Gastroesophageal sphincter (tissue), 3 donors: ENCODE measurements at regions not wholly inside any gene's neighbourhood (a gene's known extent, or its start where the extent isn't known, plus 50 kb on each side); places are given as distances from the start of the nearest gene placed in this dataset.

Source experiments
- EP300 ChIP-seq: sonication (generic); formaldehyde crosslinking; IDR thresholded peaks from one replicate; pipeline ENCODE4 v1.6.1; 2017; ENCODE audit warnings: antibody characterized with exemption, mild to moderate bottlenecking
- POLR2A ChIP-seq, 2 donors: fragments of 450-650 bp; IDR thresholded peaks; one replicate each; pipeline ENCODE4 v1.6.1; 2017; ENCODE audit warnings: antibody characterized with exemption in 2 of 2, mild to moderate bottlenecking in 2 of 2, moderate library complexity in 1 of 2
- TF ChIP-seq, protein P1 (sequence below), 4 experiments: fragments of 200-600 bp in 2 of 4; fragments of 450-650 bp in 2 of 4; sonication (generic) in 1 of 4; IDR thresholded peaks; one replicate each; pipeline ENCODE4 v1.5.1; 2017 to 2019; ENCODE audit warnings: antibody characterized with exemption in 4 of 4, mild to moderate bottlenecking in 2 of 4, moderate library complexity in 2 of 4

DNA sequence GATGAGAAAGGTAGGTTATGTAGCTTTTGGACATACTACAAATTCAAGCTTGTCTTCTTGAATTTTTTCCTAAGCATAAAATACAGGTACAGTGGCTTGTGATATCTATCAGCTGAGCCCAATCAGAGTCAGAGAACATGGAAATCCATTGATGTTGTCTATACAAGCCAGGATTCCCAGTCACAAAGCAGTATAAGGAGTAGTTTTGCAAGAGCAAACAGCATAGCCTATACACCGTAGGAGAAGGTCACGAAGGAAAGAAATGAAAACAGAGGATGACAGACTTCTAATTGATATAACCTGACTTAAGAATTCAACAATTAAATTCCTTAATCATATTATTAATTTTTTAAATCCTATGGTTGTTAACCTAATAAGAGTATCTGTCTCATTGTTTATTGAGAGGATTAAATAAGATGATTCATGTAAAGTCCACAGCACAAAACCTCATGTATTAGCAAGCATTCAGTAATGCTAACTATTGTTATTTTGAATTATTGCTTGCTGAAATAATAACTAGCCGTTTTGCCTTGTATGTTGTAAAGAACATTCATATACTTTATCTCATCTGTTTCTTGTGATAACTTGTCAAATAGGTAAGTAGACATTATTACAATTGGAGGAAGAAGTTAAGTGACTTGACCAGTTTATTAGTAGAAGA lies 276.6 kb upstream of the ZPLD1 start:
- TF ChIP-seq, protein P1, sequence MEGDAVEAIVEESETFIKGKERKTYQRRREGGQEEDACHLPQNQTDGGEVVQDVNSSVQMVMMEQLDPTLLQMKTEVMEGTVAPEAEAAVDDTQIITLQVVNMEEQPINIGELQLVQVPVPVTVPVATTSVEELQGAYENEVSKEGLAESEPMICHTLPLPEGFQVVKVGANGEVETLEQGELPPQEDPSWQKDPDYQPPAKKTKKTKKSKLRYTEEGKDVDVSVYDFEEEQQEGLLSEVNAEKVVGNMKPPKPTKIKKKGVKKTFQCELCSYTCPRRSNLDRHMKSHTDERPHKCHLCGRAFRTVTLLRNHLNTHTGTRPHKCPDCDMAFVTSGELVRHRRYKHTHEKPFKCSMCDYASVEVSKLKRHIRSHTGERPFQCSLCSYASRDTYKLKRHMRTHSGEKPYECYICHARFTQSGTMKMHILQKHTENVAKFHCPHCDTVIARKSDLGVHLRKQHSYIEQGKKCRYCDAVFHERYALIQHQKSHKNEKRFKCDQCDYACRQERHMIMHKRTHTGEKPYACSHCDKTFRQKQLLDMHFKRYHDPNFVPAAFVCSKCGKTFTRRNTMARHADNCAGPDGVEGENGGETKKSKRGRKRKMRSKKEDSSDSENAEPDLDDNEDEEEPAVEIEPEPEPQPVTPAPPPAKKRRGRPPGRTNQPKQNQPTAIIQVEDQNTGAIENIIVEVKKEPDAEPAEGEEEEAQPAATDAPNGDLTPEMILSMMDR (IDR thresholded peaks at IDR 0.05) = no peak
- TF ChIP-seq POLR2A (IDR thresholded peaks at IDR 0.05) = no peak
- no peak for TF ChIP-seq EP300
